ENCODE measurements at regions not wholly inside any gene's neighbourhood (a gene's known extent, or its start where the extent isn't known, plus 50 kb on each side); places are given as distances from the start of the nearest gene placed in this dataset.
"Not testable (repeated sequence)": the region's sequence is repeated elsewhere in the genome, so short reads cannot be mapped to it uniquely, and the experiment has no call there.

DNA sequence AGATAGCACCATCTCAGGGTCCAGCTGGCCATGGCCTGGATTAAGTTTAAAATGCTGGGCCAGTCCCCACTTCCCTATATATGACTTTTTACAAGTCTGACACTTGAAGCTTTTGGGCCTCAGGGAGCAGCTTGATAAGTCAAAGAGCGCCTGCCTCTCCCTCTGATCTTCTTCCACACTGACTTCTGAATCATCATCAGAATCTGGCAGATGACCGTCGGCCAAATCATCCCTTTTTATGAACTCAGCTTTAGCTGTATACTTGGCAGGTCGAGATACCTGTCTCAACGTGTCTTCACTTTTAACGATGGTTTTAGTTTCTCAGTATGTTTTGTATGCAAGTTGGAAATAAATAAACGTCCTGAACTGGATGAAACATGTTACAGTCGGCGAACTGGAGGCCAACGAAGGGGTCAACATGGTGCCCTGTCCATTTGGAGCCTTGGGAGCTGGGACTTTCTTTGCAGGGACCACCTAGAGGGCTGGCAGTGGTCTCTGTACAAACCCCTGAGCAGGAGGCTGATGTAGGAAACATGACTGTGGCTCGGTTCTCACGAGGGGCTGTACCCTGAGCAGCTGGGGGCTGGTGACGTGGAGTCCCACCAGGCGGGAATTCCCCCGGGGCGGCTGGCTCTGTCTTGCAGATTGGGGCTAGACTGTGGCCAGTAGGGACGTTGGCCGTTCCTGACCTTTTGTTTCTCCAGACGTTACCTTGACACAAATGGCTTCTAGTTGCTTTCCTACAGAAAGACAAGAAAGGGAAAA is 153.8 kb upstream of the PRKX start:
- not testable (repeated sequence) for TF ChIP-seq EZH2phosphoT487 (IDR thresholded peaks at IDR 0.05; ENCODE audit: low read depth)
- TF ChIP-seq, protein P1, sequence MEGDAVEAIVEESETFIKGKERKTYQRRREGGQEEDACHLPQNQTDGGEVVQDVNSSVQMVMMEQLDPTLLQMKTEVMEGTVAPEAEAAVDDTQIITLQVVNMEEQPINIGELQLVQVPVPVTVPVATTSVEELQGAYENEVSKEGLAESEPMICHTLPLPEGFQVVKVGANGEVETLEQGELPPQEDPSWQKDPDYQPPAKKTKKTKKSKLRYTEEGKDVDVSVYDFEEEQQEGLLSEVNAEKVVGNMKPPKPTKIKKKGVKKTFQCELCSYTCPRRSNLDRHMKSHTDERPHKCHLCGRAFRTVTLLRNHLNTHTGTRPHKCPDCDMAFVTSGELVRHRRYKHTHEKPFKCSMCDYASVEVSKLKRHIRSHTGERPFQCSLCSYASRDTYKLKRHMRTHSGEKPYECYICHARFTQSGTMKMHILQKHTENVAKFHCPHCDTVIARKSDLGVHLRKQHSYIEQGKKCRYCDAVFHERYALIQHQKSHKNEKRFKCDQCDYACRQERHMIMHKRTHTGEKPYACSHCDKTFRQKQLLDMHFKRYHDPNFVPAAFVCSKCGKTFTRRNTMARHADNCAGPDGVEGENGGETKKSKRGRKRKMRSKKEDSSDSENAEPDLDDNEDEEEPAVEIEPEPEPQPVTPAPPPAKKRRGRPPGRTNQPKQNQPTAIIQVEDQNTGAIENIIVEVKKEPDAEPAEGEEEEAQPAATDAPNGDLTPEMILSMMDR (IDR thresholded peaks at IDR 0.05; ENCODE audit: low read depth, low read length), result not testable (repeated sequence)

All from OCI-LY3 (cell line).